ENCODE measurements at regions not wholly inside any gene's neighbourhood (a gene's known extent, or its start where the extent isn't known, plus 50 kb on each side); places are given as distances from the start of the nearest gene placed in this dataset.

DNA sequence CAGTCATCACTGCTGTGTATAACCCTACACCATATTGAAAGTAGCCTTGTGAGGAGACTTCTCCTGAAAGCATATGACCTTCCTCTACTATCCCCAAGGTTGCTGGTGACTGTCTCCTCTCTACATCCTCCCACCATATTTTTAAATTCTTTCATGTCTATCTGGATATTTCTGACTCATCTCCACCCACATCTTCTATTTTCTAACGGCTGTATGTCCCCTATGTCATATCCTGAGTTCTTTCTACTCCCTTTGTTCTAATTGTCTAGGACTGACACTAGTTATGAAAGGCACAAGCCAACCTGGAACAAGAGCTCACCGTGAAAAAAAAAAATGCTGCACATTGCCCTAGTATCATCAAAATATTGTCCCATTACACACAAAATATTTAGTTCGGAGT, 218.3 kb upstream of the ZNF462 start:
- no peak overlapping the region for H3K4me3 ChIP-seq (ENCODE audit: low read depth, low read length)
- TF ChIP-seq CTCF (IDR thresholded peaks at IDR 0.05; ENCODE audit: low read depth, low read length) (no peak), POLR2A (IDR thresholded peaks at IDR 0.05; ENCODE audit: extremely low read depth, insufficient read length) (no peak), MYC (IDR thresholded peaks at IDR 0.05; ENCODE audit: low read depth, low read length) (no peak)
- TF ChIP-seq, protein P1, sequence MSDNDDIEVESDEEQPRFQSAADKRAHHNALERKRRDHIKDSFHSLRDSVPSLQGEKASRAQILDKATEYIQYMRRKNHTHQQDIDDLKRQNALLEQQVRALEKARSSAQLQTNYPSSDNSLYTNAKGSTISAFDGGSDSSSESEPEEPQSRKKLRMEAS (IDR thresholded peaks at IDR 0.05; ENCODE audit: low read depth, low read length), result no peak
- DNase-seq (ENCODE audit: low read depth), result no peak

- DNase-seq (ENCODE audit: low read depth), result no peak
- no peak overlapping the region for H3K4me3 ChIP-seq (ENCODE audit: low read depth, low read length)
- TF ChIP-seq CTCF (IDR thresholded peaks at IDR 0.05; ENCODE audit: low read depth, low read length) (no peak), MYC (IDR thresholded peaks at IDR 0.05; ENCODE audit: low read depth, low read length) (no peak), POLR2A (IDR thresholded peaks at IDR 0.05; ENCODE audit: extremely low read depth, insufficient read length) (no peak)
- TF ChIP-seq, protein P1 (IDR thresholded peaks at IDR 0.05; ENCODE audit: low read depth, low read length), result no peak
These were observed 214.2 kb upstream of the ZNF462 start for GRCh38 chr9:106648799-106649198.

GRCh38 chr9:106649664-106650063, 213.3 kb upstream of the ZNF462 start:
- no peak for DNase-seq (ENCODE audit: low read depth)
- TF ChIP-seq MYC (IDR thresholded peaks at IDR 0.05; ENCODE audit: low read depth, low read length) (no peak), CTCF (IDR thresholded peaks at IDR 0.05; ENCODE audit: low read depth, low read length) (no peak), POLR2A (IDR thresholded peaks at IDR 0.05; ENCODE audit: extremely low read depth, insufficient read length) (no peak)
- TF ChIP-seq, protein P1 (IDR thresholded peaks at IDR 0.05; ENCODE audit: low read depth, low read length), result no peak

DNA sequence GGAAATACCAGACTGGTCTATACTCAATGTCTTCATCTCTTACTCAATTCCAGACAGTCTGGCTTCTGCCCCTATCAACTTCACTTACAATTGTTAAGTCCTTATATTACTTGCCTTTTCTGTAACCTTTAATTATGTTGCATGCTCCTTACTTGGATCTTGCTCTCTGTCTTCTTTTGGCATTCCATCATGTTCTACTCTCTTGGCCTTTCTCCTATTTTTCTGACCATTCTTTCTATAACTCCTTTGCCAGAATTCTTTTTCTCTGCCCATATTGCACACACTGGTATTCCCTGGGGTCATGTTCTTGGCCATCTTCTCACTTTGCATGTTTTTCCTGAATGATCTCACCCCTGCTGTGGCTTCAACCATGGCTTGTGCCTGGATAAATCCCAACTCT, 209.8 kb upstream of the ZNF462 start:
- no peak for DNase-seq (ENCODE audit: low read depth)
- TF ChIP-seq MYC (IDR thresholded peaks at IDR 0.05; ENCODE audit: low read depth, low read length), result no peak
- TF ChIP-seq CTCF (IDR thresholded peaks at IDR 0.05; ENCODE audit: low read depth, low read length), result no peak
- TF ChIP-seq POLR2A (IDR thresholded peaks at IDR 0.05; ENCODE audit: extremely low read depth, insufficient read length), result no peak
- TF ChIP-seq, protein P1 (IDR thresholded peaks at IDR 0.05; ENCODE audit: low read depth, low read length), result no peak
- no peak overlapping the region for H3K4me3 ChIP-seq (ENCODE audit: low read depth, low read length)

More at GRCh38 chr9:106649664-106650063, 213.3 kb upstream of the ZNF462 start:
- no peak overlapping the region for H3K4me3 ChIP-seq (ENCODE audit: low read depth, low read length)

GRCh38 chr9:106655966-106656365, 207.0 kb upstream of the ZNF462 start:
- H3K4me3 ChIP-seq (ENCODE audit: low read depth, low read length), result no peak overlapping the region
- no peak for DNase-seq (ENCODE audit: low read depth)
- TF ChIP-seq POLR2A (IDR thresholded peaks at IDR 0.05; ENCODE audit: extremely low read depth, insufficient read length) (no peak), MYC (IDR thresholded peaks at IDR 0.05; ENCODE audit: low read depth, low read length) (no peak), CTCF (IDR thresholded peaks at IDR 0.05; ENCODE audit: low read depth, low read length) (no peak)
- TF ChIP-seq, protein P1 (IDR thresholded peaks at IDR 0.05; ENCODE audit: low read depth, low read length), result no peak

DNA sequence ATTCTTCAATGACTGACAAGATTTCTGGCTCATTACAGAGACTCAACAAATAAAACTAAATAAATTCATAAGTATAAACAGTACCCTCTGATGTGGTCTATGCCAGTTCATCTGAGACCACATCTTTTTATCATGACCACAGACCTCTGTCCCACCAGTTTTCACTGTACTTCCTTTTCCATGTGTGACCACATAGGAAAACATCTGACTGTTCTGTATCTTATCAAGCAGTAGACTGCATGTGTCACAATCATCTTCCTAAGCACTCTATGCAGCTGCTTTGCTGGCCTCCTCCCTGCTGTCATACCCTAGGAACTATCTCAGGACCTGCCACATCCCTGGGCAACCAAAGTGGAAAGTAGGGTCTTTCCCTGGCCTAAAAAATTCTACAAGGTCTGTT, 205.0 kb upstream of the ZNF462 start:
- H3K4me3 ChIP-seq (ENCODE audit: low read depth, low read length), result no peak overlapping the region
- TF ChIP-seq CTCF (IDR thresholded peaks at IDR 0.05; ENCODE audit: low read depth, low read length) (no peak), MYC (IDR thresholded peaks at IDR 0.05; ENCODE audit: low read depth, low read length) (no peak), POLR2A (IDR thresholded peaks at IDR 0.05; ENCODE audit: extremely low read depth, insufficient read length) (no peak)
- TF ChIP-seq, protein P1 (IDR thresholded peaks at IDR 0.05; ENCODE audit: low read depth, low read length), result no peak
- DNase-seq (ENCODE audit: low read depth), result no peak

All from NB4 (cell line).